DMS53 treated with DMSO at 0.1 percent for 48 hours (cell line): ENCODE measurements at regions not wholly inside any gene's neighbourhood (a gene's known extent, or its start where the extent isn't known, plus 50 kb on each side); places are given as distances from the start of the nearest gene placed in this dataset.
A peak's percentile ranks its signal among the peaks of the same experiment; 100 is the strongest.
"Not testable (repeated sequence)": the region's sequence is repeated elsewhere in the genome, so short reads cannot be mapped to it uniquely, and the experiment has no call there.

ENCODE experiments used
- DNase-seq: peaks from one replicate; lab custom pipeline; 2025; ENCODE audit not compliant: unreplicated experiment; lab: John Stamatoyannopoulos, UW

DNA sequence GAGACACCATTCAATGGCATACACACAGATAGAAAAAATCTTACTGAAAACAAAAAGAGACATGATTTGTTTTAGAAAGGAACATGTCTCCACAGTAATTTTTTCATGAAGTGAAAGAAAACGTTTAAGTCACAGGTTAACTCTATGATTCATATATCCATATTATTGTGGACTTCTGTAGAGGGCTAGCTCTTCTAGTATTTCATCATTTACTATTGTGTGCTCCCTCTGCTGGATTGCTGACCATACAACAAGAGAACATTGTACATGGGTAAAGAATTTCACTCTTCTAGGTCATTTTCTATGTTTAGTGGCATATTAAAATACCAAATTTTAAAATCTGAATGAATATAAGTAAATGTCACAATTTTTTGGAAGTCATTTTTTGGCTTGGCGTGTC lies 91.8 kb upstream of the POU3F4 start:
- DNase-seq: peak; percentile 52

DNA sequence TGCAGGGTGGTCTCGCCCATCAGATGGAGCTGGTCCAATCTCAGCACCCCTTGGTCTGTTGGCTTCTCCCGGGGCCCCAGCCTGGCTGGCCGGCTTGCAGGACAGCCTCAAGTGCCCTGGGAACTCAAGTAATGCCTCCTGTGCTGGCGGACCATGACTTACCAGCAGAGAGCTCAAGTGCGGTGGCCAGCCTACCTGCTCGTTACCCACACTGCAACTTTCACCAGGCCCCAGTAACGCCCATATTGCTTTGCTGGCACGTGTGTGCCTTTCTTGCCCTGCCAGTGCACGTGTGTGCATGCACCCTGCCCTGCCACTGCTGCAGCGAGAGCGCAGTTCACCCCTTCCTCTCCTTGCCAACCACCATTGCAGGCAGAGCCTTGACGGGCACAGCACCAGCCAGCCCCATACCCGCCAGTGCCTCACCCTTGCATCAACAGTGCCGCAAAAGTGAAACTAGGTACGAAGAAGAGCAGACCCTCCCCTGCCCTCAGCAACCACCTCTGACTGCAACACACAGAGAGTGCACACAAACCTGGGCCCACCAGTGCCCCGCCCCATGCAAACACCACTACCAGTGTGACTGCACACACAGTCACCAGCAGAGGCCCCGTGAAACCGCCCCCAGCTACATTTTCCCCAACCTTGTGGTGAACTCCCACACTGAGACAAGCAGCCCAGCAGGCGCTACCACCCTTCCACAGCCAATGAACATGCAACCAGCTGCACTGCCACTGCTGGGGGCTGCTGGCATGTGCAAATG lies 88.9 kb upstream of the POU3F4 start:
- DNase-seq: no peak

DNA sequence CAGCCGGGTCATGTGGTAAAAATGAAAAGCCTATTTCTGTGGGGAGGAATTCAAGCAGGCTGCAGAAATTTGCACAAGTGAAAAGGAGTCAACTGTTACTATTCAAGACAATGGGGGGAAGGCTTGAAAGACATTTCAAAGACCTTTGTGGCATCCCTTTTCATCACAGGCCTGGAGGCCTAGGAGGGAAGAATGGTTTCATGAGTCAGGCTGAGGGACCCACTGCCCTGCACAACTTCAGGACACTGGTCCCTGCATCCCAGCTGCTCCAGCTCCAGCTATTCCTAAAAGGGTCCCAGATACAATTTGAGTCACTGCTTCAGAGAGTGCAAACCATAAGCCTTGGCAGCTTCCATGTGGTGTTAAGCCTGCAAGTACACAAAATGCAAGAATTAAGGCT lies 85.3 kb upstream of the POU3F4 start:
- DNase-seq: no peak

DNA sequence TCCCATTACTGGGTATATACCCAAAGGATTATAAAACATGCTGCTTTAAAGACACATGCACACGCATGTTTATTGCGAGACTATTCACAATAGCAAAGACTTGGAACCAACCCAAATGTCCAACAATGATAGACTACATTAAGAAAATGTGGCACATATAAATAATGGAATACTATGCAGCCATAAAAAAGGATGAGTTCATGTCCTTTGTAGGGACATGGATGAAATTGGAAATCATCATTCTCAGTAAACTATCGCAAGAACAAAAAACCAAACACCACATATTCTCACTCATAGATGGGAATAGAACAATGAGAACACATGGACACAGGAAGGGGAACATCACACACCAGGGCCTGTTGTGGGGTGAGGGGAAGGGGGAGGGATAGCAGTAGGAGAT lies 65.5 kb upstream of the POU3F4 start:
- not testable (repeated sequence) for DNase-seq

DNA sequence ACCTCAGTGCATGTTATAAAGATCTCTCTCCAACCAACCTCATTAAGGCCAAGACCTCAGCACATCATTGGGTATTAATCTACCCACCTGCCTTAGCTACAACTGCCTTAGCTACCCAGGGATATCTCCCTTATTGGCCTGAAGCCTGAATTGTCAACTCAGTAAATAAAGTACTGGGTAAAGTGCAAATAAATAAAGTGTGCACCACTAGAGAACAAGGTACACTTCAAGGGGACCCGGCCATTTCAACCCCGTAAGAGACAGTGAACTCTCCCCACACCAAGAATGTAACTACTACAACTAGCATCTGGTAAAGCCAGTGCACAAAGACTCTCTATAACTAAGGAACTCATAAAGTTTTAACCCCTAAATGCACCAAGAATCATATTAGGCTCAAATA lies 61.7 kb upstream of the POU3F4 start:
- DNase-seq: peak; percentile 17
